ENCODE measurements at regions not wholly inside any gene's neighbourhood (a gene's known extent, or its start where the extent isn't known, plus 50 kb on each side); places are given as distances from the start of the nearest gene placed in this dataset.

- Mint-ChIP-seq H3K36me3 (ENCODE audit: insufficient read depth, unreplicated experiment) (no peaks in the 10 kb centered on the region), H3K27ac (ENCODE audit: unreplicated experiment) (no peak overlapping the region), H3K27me3 (ENCODE audit: insufficient read depth, unreplicated experiment) (no peaks in the 10 kb centered on the region), H3K4me3 (ENCODE audit: unreplicated experiment) (no peak overlapping the region), H3K9me3 (ENCODE audit: unreplicated experiment) (no peaks in the 10 kb centered on the region), H3K4me1 (ENCODE audit: low read depth, unreplicated experiment) (no peaks in the 10 kb centered on the region)
- no peaks in the 10 kb centered on the region for H3K9me3 ChIP-seq
- no TSS peak for BruUV-seq (replicated peaks)
- no peaks in the 10 kb centered on the region for H3K36me3 ChIP-seq (ENCODE audit: control insufficient read depth, insufficient read depth, low read length)
- H3K4me1 ChIP-seq, result no peaks in the 10 kb centered on the region
- ChIA-PET POLR2A (no interaction called here), CTCF (no interaction called here)
- H3K4me3 ChIP-seq (ENCODE audit: low read depth, low read length), result no peak overlapping the region
- no peak for TF ChIP-seq CTCF (IDR thresholded peaks at IDR 0.05; ENCODE audit: insufficient read depth in 1 of 2, low read depth in 1 of 2, low read length in 1 of 2, severe bottlenecking in 1 of 2, unreplicated experiment in 1 of 2)
- H3K27me3 ChIP-seq (replicated peaks; ENCODE audit: control insufficient read depth, insufficient read depth, low read length), result no peaks in the 10 kb centered on the region
- DNase-seq, result no peak
- intact Hi-C loops (cut with micrococcal nuclease; ENCODE audit: unreplicated experiment), result no loop called here
These were observed 487.5 kb upstream of the KCNMB2 start for GRCh38 chr3:178048768-178049167.

- Mint-ChIP-seq H3K36me3 (ENCODE audit: insufficient read depth, unreplicated experiment) (no peaks in the 10 kb centered on the region), H3K27me3 (ENCODE audit: insufficient read depth, unreplicated experiment) (peaks cover 2% of the 10 kb centered on the region), H3K9me3 (ENCODE audit: unreplicated experiment) (no peaks in the 10 kb centered on the region), H3K4me3 (ENCODE audit: unreplicated experiment) (no peak overlapping the region), H3K4me1 (ENCODE audit: low read depth, unreplicated experiment) (no peaks in the 10 kb centered on the region), H3K27ac (ENCODE audit: unreplicated experiment) (no peak overlapping the region)
- Histone ChIP-seq H3K36me3 (ENCODE audit: control insufficient read depth, insufficient read depth, low read length) (no peaks in the 10 kb centered on the region), H3K27me3 (replicated peaks; ENCODE audit: control insufficient read depth, insufficient read depth, low read length) (no peaks in the 10 kb centered on the region), H3K9me3 (no peaks in the 10 kb centered on the region), H3K4me1 (no peaks in the 10 kb centered on the region), H3K4me3 (ENCODE audit: low read depth, low read length) (no peak overlapping the region)
- ChIA-PET CTCF (no interaction called here), POLR2A (no interaction called here)
- DNase-seq, result no peak
- intact Hi-C loops (cut with micrococcal nuclease; ENCODE audit: unreplicated experiment), result no loop called here
- no peak for TF ChIP-seq CTCF (IDR thresholded peaks at IDR 0.05; ENCODE audit: insufficient read depth in 1 of 2, low read depth in 1 of 2, low read length in 1 of 2, severe bottlenecking in 1 of 2, unreplicated experiment in 1 of 2)
- BruUV-seq (replicated peaks), result no TSS peak
These were observed 481.8 kb upstream of the KCNMB2 start for GRCh38 chr3:178054471-178054870.

- Histone ChIP-seq H3K4me1 (no peaks in the 10 kb centered on the region), H3K27me3 (replicated peaks; ENCODE audit: control insufficient read depth, insufficient read depth, low read length) (no peaks in the 10 kb centered on the region), H3K4me3 (ENCODE audit: low read depth, low read length) (no peak overlapping the region), H3K36me3 (ENCODE audit: control insufficient read depth, insufficient read depth, low read length) (no peaks in the 10 kb centered on the region), H3K9me3 (no peaks in the 10 kb centered on the region)
- Mint-ChIP-seq H3K27me3 (ENCODE audit: insufficient read depth, unreplicated experiment) (peaks cover 2% of the 10 kb centered on the region), H3K36me3 (ENCODE audit: insufficient read depth, unreplicated experiment) (no peaks in the 10 kb centered on the region), H3K9me3 (ENCODE audit: unreplicated experiment) (no peaks in the 10 kb centered on the region), H3K4me3 (ENCODE audit: unreplicated experiment) (no peak overlapping the region), H3K4me1 (ENCODE audit: low read depth, unreplicated experiment) (no peaks in the 10 kb centered on the region), H3K27ac (ENCODE audit: unreplicated experiment) (no peak overlapping the region)
- TF ChIP-seq CTCF (IDR thresholded peaks at IDR 0.05; ENCODE audit: insufficient read depth in 1 of 2, low read depth in 1 of 2, low read length in 1 of 2, severe bottlenecking in 1 of 2, unreplicated experiment in 1 of 2), result no peak
- no peak for DNase-seq
- intact Hi-C loops (cut with micrococcal nuclease; ENCODE audit: unreplicated experiment), result no loop called here
- BruUV-seq (replicated peaks), result no TSS peak
- ChIA-PET POLR2A (no interaction called here), CTCF (no interaction called here)
These were observed 480.3 kb upstream of the KCNMB2 start for GRCh38 chr3:178055939-178056338.

Data from Caco-2 (cell line).